NCI-H2107 treated with DMSO at 0.1 percent for 48 hours (cell line): ENCODE measurements at regions not wholly inside any gene's neighbourhood (a gene's known extent, or its start where the extent isn't known, plus 50 kb on each side); places are given as distances from the start of the nearest gene placed in this dataset.

Source experiments
- DNase-seq: peaks from one replicate; lab custom pipeline; 2025; ENCODE audit not compliant: unreplicated experiment; lab: John Stamatoyannopoulos, UW

DNA sequence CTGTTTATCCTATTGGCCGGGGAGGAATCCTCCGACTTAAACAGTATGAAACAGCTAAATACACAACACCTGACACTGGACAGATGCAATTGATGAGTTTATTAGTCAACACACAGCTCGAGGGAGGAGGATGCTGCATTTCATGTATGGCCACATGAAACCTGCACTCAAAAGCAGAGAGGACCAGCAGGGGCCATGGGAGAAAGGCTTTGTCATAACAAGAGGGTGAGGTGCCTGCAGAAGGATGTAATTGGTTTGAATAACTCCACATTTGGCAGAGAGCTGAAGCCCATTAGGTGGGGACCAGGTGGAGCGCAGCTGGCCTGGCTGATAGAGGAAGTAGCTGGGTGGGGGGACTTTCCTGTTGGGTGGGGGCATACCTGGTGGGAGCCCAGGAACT lies 599.1 kb downstream of the PTPRU start:
- no peak for DNase-seq

DNA sequence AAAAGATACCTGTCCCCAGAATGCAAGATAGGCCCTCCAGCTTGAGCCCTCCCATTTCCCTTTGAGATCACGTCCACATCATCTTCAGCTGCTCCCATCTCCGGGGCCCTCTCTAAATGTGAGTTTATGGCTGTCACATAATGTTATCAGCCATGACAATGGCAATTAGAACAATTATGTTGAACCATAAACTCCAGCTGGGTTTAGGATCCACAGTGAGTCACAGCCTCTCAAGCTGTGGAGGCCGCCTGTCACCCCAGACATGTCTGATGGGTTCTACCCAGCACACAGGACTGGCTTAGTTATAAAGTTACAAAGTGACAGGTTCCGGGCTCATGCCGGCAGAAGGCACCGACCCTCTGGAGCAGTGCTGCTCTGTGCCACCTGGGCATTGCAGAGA lies 597.3 kb downstream of the PTPRU start:
- no peak for DNase-seq

DNA sequence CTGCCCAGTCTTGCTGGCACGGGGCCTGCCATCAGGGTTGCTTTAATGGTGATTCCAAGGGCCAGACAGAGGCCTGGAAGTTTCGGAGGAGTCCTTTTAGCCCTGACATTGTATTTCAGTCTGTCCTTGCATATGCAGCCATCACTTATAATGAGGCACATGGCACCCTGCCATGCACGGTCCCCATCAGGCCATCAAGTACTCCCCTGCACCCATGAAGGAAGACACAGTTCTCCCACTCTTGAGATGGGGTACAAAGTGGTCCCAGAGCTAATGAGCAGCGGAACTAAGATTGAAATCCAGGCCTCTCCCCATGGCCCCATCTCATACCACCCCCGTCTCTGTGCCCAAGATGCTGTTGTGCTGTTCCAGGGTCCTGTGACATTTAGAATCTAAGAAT lies 596.6 kb downstream of the PTPRU start:
- DNase-seq = no peak

DNA sequence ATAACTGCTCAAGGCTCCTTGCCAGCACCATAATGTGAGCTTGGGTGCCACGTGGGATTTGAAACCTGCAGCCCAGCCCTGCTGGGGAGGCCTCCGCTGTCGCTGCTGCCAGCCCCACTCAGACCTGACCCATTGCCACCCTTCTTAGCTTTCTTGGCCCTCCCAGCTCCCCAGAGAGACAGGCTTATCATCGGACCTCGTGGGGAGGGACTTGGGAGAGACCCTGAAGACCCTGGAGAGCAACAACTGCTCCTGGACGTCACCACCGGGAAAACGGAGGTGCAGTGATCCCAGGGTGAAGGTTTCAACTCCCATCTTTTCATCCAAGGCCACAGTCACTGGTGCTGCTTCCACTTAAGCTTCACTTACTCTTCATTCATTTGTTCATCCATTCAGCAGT lies 596.1 kb downstream of the PTPRU start:
- DNase-seq = no peak

DNA sequence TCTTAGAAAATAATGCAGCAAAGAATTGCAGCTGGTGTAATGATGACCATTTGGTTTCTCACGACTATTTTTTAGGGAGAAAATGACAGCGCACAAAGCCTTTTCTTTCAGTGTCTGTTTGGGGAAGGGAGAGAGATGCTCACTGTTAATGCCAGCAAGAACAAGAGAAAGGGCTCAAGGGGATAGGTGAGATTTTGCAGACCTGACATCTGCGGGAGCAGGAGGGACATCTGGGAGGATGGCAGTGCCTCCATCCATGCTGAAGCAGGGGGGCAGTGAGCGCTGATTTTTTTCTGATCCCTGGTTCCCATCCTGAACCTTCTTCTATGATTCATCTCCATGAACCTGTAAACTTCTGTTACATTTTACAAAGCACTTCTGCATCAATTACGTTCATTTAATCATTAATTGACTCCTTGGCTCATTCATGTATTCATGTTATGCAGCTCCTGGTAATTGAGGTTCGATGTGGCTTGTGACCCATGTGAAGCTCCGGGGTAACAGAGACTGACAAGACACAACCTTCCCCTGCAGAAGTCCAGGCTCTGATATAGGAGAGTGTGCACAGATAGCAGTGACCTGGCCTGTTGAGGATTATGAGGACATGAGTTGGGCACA lies 595.3 kb downstream of the PTPRU start:
- no peak for DNase-seq

- no peak for DNase-seq
These were observed 594.6 kb downstream of the PTPRU start for GRCh38 chr1:29830916-29831315.

- no peak for DNase-seq
These were observed 594.1 kb downstream of the PTPRU start for GRCh38 chr1:29830383-29830782.

DNA sequence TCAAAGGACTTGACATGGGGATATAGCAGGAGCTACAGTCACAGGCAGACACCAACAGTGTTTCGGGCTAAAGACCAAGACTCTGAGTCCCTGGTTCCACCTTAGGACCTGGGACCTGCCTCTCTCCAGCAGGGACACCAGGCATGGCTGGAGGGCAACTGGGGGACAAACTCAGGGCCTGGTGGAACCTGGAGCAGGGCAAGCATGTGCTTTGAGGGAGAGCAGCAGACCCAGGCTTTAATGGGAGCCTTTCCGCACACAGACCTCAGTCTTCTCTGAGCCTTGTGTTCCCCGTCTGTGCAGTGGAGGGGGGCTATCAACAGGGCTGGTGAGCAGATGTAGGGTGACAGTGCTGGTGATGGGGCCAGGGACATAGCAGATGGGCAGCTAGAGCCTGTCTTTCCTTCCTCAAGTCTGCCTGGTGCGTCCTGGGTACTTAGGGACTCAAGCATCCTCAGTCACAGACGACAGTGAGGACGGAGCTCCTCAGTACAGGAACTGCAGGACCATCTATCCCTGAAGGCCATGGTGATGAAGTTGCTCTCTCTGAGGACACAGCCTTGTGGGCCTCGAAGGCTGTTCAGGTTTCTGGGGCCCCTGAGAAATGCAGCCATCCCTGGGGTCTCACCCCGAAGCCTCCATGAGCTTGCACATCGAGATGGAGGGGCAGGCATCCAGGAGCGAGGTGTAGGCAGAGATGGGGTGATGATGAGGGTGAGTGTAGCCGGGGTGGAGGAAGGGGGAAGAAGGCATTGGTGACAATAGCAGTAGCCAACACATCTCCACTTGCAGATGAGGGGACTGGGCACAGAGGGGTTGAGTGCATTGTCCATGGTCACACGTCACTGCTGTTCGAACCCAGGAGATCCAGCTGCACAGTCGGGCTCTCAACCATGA lies 593.4 kb downstream of the PTPRU start:
- no peak for DNase-seq

DNA sequence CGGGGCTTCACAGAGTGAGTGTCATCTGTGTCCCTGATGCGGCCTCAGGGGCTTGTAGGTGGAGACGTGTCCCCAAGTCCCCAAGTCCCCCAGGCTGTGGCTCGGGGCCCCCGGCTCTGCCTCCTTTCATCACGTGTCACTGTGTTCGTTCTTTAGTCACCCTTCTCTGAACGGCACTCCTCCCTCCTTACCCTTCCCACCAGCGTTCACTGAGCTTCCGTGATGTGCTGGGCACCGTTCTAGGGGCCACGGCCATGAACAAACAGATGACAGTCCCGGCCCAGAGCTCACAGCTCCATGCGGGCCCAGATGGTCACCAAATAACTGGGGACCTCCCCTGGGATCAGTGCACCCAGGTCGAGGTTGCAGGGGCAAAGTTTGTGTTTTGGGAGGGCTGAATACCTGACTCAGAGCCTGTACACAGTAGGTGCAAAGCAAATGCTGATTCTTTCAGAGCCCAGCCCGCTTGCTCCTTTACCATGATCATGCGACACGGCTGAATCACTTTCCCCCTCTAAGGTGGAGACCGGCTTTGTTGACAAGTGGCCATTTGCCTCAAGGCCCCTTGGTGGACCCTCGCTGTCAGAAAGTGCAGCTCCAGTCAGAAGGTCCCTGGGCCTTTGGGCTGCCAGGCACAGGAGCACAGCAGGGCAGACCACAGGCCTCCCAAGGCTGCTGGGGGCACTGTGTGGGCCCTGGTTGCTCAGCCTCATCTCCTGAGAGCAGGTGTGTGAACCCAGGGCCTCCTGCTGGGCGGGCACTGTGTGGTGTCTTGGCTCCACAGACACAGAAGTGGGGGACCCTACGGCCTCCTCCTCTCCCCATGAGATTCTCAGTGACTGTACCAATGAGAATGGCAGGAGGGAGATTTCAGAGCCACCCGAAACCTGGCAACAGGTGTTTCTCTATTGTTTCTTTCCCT lies 592.5 kb downstream of the PTPRU start:
- peak; percentile 85 for DNase-seq

DNA sequence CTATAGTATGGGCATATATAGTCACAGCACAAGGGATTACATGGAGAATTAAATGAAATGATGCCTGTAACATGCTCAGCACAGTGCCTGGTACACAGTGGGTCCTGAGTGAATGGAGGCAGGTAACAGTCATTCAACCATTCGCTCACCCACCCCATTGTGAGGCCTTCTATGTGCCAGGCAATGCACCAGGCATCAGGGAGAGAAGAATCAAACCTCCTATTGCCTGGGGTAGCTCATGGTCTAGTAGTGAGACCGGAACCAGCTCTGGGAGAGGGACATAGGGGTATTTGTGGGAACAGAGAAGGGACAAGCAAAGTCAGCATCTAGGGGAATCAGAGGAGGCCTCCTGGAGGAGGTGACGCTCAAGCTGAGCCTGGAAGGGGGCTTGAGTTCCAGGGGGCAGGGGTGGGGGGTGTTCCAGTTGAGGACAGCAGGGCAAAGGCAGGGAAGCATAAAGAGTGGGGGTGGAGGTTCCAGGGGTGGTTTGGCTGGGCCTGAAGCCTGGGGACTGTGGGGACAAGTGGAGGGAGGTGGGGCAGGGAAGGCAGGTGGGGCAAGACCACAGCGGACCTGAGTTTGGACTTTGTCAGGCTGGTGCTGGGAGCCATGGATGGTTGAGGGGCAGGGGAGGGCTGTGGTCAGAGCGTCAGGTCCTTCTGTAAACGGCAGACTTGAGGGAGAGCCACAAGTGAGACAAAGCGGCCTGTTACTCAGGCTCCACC lies 591.6 kb downstream of the PTPRU start:
- DNase-seq = no peak

GRCh38 chr1:29827237-29827750 lies 591.0 kb downstream of the PTPRU start:
- DNase-seq = no peak

DNA sequence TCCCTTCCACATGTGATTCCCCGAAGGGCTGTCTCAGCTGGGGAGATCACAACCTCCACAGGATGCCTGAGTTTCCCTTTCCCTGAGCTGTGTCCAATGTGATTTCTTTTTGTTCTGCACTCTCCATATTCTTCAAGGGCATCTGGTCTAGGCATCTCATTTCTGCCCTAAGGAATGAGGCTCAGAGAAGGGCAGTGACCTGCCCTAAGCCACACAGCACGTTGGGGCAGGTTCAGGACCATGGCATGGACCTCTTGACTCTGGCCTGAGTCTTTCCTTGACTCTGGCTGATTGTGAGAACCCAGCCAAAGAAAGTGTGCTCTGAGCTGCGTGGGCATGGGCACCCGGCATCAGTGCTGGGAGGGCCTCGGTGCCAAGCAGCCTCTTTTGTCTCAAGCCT lies 590.3 kb downstream of the PTPRU start:
- DNase-seq = no peak

GRCh38 chr1:29825941-29826415 lies 589.7 kb downstream of the PTPRU start:
- no peak for DNase-seq

- no peak for DNase-seq
These were observed 589.1 kb downstream of the PTPRU start for GRCh38 chr1:29825274-29825940.

- DNase-seq = no peak
These were observed 588.4 kb downstream of the PTPRU start for GRCh38 chr1:29824511-29825273.

DNA sequence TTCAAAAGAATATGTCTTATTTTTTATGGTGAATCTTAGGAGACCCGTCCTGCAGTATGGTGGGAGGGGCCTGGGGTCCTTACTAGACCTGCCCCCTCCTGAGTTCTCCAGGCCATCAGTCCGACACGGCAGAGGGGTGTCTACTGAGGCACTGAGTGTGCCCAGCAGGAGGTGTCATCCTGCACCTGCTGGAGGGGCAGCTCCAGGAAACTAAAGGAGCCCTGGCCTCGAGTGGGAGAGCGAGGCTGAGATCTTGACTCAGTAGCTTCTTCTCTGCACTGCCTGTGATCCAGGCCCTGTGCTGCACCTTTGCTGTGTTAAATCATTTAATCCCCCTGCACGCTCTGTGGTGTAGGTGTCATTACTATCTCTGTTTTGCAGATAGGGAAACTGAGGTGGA lies 587.7 kb downstream of the PTPRU start:
- no peak for DNase-seq

GRCh38 chr1:29823561-29823960 lies 587.2 kb downstream of the PTPRU start:
- no peak for DNase-seq

DNA sequence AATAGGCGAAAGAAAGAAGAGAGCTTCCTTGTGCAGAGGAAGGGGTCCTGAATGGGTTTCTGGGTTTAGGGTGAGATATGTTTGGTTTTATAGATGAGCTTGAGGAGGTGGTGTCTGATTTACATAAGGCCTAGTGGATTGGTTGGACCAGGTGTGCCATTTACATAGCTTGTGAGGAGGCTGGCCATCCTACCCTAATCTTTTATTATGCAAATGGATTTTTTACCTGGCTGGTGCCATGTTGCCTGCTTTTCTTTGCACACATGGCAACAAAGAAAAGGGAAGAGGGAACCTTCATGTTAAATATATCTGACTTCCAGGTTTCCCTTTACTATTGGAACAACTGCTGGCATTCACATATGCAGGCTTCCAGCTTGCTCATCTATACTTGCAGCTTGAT lies 585.3 kb downstream of the PTPRU start:
- DNase-seq = no peak

- DNase-seq = no peak
These were observed 584.1 kb downstream of the PTPRU start for GRCh38 chr1:29820401-29820800.
